SIG-M5 treated with dmso at 0.1 percent for 504 hours (cell line): ENCODE measurements at regions not wholly inside any gene's neighbourhood (a gene's known extent, or its start where the extent isn't known, plus 50 kb on each side); places are given as distances from the start of the nearest gene placed in this dataset.

Experiments
- DNase-seq: peaks from one replicate; lab custom pipeline; 2025; ENCODE audit not compliant: unreplicated experiment; lab: John Stamatoyannopoulos, UW

- no peak for DNase-seq
Measured at GRCh38 chr10:130776724-130777123, 534.8 kb downstream of the TCERG1L start.

GRCh38 chr10:130777507-130778165 is 533.9 kb downstream of the TCERG1L start:
- DNase-seq, result no peak

GRCh38 chr10:130778166-130778545 is 533.4 kb downstream of the TCERG1L start:
- no peak for DNase-seq

GRCh38 chr10:130780763-130781162 is 530.8 kb downstream of the TCERG1L start:
- DNase-seq, result no peak

- no peak for DNase-seq
Measured at GRCh38 chr10:130781206-130781605, 530.3 kb downstream of the TCERG1L start.

- DNase-seq, result no peak
Measured at GRCh38 chr10:130781623-130782022, 529.9 kb downstream of the TCERG1L start.

GRCh38 chr10:130782467-130782866 is 529.1 kb downstream of the TCERG1L start:
- no peak for DNase-seq

GRCh38 chr10:130784326-130784725 is 527.2 kb downstream of the TCERG1L start:
- DNase-seq, result no peak

- no peak for DNase-seq
Measured at GRCh38 chr10:130786365-130786966, 525.1 kb downstream of the TCERG1L start.

- no peak for DNase-seq
Measured at GRCh38 chr10:130787243-130787642, 524.3 kb downstream of the TCERG1L start.

GRCh38 chr10:130787821-130788220 is 523.7 kb downstream of the TCERG1L start:
- no peak for DNase-seq

- DNase-seq, result no peak
Measured at GRCh38 chr10:130790339-130790738, 521.2 kb downstream of the TCERG1L start.

GRCh38 chr10:130792096-130792845 is 519.2 kb downstream of the TCERG1L start:
- no peak for DNase-seq

GRCh38 chr10:130795819-130796218 is 515.7 kb downstream of the TCERG1L start:
- no peak for DNase-seq

- DNase-seq, result no peak
Measured at GRCh38 chr10:130799532-130799931, 512.0 kb downstream of the TCERG1L start.

GRCh38 chr10:130800281-130800680 is 511.2 kb downstream of the TCERG1L start:
- no peak for DNase-seq

GRCh38 chr10:130801276-130801675 is 510.2 kb downstream of the TCERG1L start:
- no peak for DNase-seq

GRCh38 chr10:130801784-130802183 is 509.7 kb downstream of the TCERG1L start:
- DNase-seq, result no peak

- DNase-seq, result no peak
Measured at GRCh38 chr10:130802301-130802700, 509.2 kb downstream of the TCERG1L start.

- DNase-seq, result no peak
Measured at GRCh38 chr10:130804281-130804680, 507.2 kb downstream of the TCERG1L start.

- no peak for DNase-seq
Measured at GRCh38 chr10:130804778-130805634, 506.5 kb downstream of the TCERG1L start.
